Loucy (cell line): ENCODE measurements at regions not wholly inside any gene's neighbourhood (a gene's known extent, or its start where the extent isn't known, plus 50 kb on each side); places are given as distances from the start of the nearest gene placed in this dataset.

Experiments
- EZH2phosphoT487 ChIP-seq: fragments of 200-600 bp; IDR thresholded peaks from 2 replicates; pipeline ENCODE4 v1.6.1; 2018; ENCODE audit warnings: antibody characterized with exemption, mild to moderate bottlenecking, moderate library complexity, borderline replicate concordance
- TF ChIP-seq, protein P1 (sequence below): fragments of 200-600 bp; sonication (generic); conservative IDR thresholded peaks from 2 replicates; pipeline ENCODE4 v1.5.1; 2014; ENCODE audit warnings: mild to moderate bottlenecking, antibody characterized with exemption, low read length

GRCh38 chr7:88686468-88687229 lies 72.9 kb upstream of the ZNF804B start:
- TF ChIP-seq, protein P1, sequence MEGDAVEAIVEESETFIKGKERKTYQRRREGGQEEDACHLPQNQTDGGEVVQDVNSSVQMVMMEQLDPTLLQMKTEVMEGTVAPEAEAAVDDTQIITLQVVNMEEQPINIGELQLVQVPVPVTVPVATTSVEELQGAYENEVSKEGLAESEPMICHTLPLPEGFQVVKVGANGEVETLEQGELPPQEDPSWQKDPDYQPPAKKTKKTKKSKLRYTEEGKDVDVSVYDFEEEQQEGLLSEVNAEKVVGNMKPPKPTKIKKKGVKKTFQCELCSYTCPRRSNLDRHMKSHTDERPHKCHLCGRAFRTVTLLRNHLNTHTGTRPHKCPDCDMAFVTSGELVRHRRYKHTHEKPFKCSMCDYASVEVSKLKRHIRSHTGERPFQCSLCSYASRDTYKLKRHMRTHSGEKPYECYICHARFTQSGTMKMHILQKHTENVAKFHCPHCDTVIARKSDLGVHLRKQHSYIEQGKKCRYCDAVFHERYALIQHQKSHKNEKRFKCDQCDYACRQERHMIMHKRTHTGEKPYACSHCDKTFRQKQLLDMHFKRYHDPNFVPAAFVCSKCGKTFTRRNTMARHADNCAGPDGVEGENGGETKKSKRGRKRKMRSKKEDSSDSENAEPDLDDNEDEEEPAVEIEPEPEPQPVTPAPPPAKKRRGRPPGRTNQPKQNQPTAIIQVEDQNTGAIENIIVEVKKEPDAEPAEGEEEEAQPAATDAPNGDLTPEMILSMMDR = no peak
- no peak for TF ChIP-seq EZH2phosphoT487
